ENCODE measurements at regions not wholly inside any gene's neighbourhood (a gene's known extent, or its start where the extent isn't known, plus 50 kb on each side); places are given as distances from the start of the nearest gene placed in this dataset.

GRCh38 chr1:67627906-67628305, 57.1 kb upstream of the GADD45A start:
- intact Hi-C loops (cut with micrococcal nuclease; ENCODE audit: unreplicated experiment), result loop anchor here (5.0 kb wide), 1 partner anchor 56 kb away; no protein-coding TSS in a partner anchor
- DNase-seq, result no peak
- Histone ChIP-seq H3K9me2 (ENCODE audit: insufficient read depth) (no peaks in the 10 kb centered on the region), H3K27me3 (ENCODE audit: insufficient read depth, low read depth) (no peaks in the 10 kb centered on the region), H2AFZ (no peak overlapping the region), H3K4me2 (no peak overlapping the region), H3F3A (ENCODE audit: insufficient read depth, low read depth) (peaks cover 26% of the 10 kb centered on the region), H4K20me1 (ENCODE audit: insufficient read depth) (no peaks in the 10 kb centered on the region), H3K27ac (no peak overlapping the region), H3K4me3 (no peak overlapping the region), H3K36me3 (ENCODE audit: low read depth) (no peaks in the 10 kb centered on the region), H3K4me1 (replicated peaks; ENCODE audit: insufficient read depth) (peaks cover 48% of the 10 kb centered on the region), H3K79me2 (ENCODE audit: low read depth) (no peaks in the 10 kb centered on the region), H3K9me3 (ENCODE audit: insufficient read depth, low read depth) (no peaks in the 10 kb centered on the region; the same call in 1 of the 2 replicates)
- BruUV-seq (replicated peaks), result no TSS peak
- ChIA-PET CTCF (no interaction called here), POLR2A (ENCODE audit: unreplicated experiment) (no interaction called here)
- no peak for TF ChIP-seq EZH2 (IDR thresholded peaks at IDR 0.05; ENCODE audit: low read depth)
- no peak for TF ChIP-seq CTCF (conservative IDR thresholded peaks at IDR 0.05)

- H3K79me2 ChIP-seq (ENCODE audit: low read depth), result no peaks in the 10 kb centered on the region
- CTCF ChIA-PET, result no interaction called here
- peak overlapping the region; percentile 7; the same call in 1 of the 2 replicates for H3K4me2 ChIP-seq
- H2AFZ ChIP-seq, result no peak overlapping the region; the same call in 1 of the 2 replicates
- no TSS peak for BruUV-seq (replicated peaks)
- H4K20me1 ChIP-seq (ENCODE audit: insufficient read depth), result no peaks in the 10 kb centered on the region
- POLR2A ChIA-PET (ENCODE audit: unreplicated experiment), result interaction anchor here (0.7 kb wide), 1 partner anchor 57 kb away, joined by 18 read pairs; no protein-coding TSS in a partner anchor
- no peak overlapping the region for H3K4me3 ChIP-seq
- TF ChIP-seq EZH2 (IDR thresholded peaks at IDR 0.05; ENCODE audit: low read depth) (no peak), CTCF (conservative IDR thresholded peaks at IDR 0.05) (no peak)
- no peaks in the 10 kb centered on the region for H3K27me3 ChIP-seq (ENCODE audit: insufficient read depth, low read depth)
- H3K4me1 ChIP-seq (replicated peaks; ENCODE audit: insufficient read depth), result peaks cover 51% of the 10 kb centered on the region
- DNase-seq, result no peak
- intact Hi-C loops (cut with micrococcal nuclease; ENCODE audit: unreplicated experiment), result loop anchor here (5.0 kb wide), 2 partner anchors 53 to 57 kb away; no protein-coding TSS in a partner anchor
- H3F3A ChIP-seq (ENCODE audit: insufficient read depth, low read depth), result peaks cover 26% of the 10 kb centered on the region
- peak overlapping the region; percentile 66 for H3K27ac ChIP-seq
- H3K9me3 ChIP-seq (ENCODE audit: insufficient read depth, low read depth), result no peaks in the 10 kb centered on the region; the same call in 1 of the 2 replicates
- no peaks in the 10 kb centered on the region for H3K36me3 ChIP-seq (ENCODE audit: low read depth)
- no peaks in the 10 kb centered on the region for H3K9me2 ChIP-seq (ENCODE audit: insufficient read depth)
Measured at GRCh38 chr1:67629370-67630075, 55.5 kb upstream of the GADD45A start.

- intact Hi-C loops (cut with micrococcal nuclease; ENCODE audit: unreplicated experiment), result loop anchor here (5.0 kb wide), 1 partner anchor 52 kb away; no protein-coding TSS in a partner anchor
- Histone ChIP-seq H2AFZ (no peak overlapping the region), H3K27ac (peak overlapping the region; percentile 66), H3K27me3 (ENCODE audit: insufficient read depth, low read depth) (no peaks in the 10 kb centered on the region), H4K20me1 (ENCODE audit: insufficient read depth) (no peaks in the 10 kb centered on the region), H3K4me2 (peak overlapping the region; percentile 44), H3K9me3 (ENCODE audit: insufficient read depth, low read depth) (no peaks in the 10 kb centered on the region; the same call in 1 of the 2 replicates), H3K4me3 (no peak overlapping the region), H3K36me3 (ENCODE audit: low read depth) (no peaks in the 10 kb centered on the region), H3K4me1 (replicated peaks; ENCODE audit: insufficient read depth) (peaks cover 51% of the 10 kb centered on the region), H3K79me2 (ENCODE audit: low read depth) (no peaks in the 10 kb centered on the region), H3F3A (ENCODE audit: insufficient read depth, low read depth) (peaks cover 26% of the 10 kb centered on the region), H3K9me2 (ENCODE audit: insufficient read depth) (no peaks in the 10 kb centered on the region)
- no TSS peak for BruUV-seq (replicated peaks)
- DNase-seq, result peak; percentile 40 to 53
- TF ChIP-seq EZH2 (IDR thresholded peaks at IDR 0.05; ENCODE audit: low read depth) (no peak), CTCF (conservative IDR thresholded peaks at IDR 0.05) (no peak)
- ChIA-PET POLR2A (ENCODE audit: unreplicated experiment) (no interaction called here), CTCF (no interaction called here)
Measured at GRCh38 chr1:67630438-67631045, 54.5 kb upstream of the GADD45A start.

All from PC-9 (cell line).